ENCODE measurements at regions not wholly inside any gene's neighbourhood (a gene's known extent, or its start where the extent isn't known, plus 50 kb on each side); places are given as distances from the start of the nearest gene placed in this dataset.

DNA sequence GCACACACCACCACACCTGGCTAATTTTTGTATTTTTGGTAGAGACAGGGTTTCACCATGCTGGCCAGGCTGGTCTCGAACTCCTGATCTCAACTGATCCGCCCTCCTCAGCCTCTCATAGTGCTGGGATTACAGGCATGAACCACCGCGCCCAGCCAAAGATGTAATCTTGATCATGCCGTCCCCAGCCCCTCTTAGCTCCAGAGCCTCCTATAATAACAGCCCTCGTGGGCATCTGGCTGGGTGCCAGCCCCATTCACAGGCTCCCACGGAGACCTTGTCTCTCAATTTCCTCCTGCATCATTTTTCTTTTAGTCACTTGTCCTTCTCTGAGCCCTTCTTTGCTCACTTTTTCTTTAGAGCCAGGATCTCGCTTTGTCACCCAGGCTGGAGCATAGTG lies 94.2 kb downstream of the KATNIP start:
- Histone ChIP-seq H3K79me1 (ENCODE audit: low read depth in 1 of 2, low read length in 2 of 2) (no peaks in the 10 kb centered on the region), H4K5ac (ENCODE audit: low read depth, low read length) (no peak overlapping the region), H2AK9ac (replicated peaks; ENCODE audit: low read depth, low read length, poor library complexity) (no peak overlapping the region), H2BK120ac (ENCODE audit: low read depth, low read length) (no peak overlapping the region), H3K4ac (ENCODE audit: low read depth, low read length) (no peak overlapping the region), H2AFZ (replicated peaks; ENCODE audit: low read length, poor library complexity) (no peak overlapping the region), H4K20me1 (ENCODE audit: insufficient read depth, low read length) (no peaks in the 10 kb centered on the region), H2BK15ac (ENCODE audit: low read depth, low read length) (no peak overlapping the region), H3K14ac (replicated peaks; ENCODE audit: low read depth, low read length) (no peak overlapping the region), H3K36me3 (ENCODE audit: control insufficient read depth, insufficient read depth, low read length) (no peaks in the 10 kb centered on the region; the same call in 1 of the 2 replicates), H3K27ac (ENCODE audit: insufficient read depth, low read length) (no peak overlapping the region), H3K27me3 (ENCODE audit: control insufficient read depth, insufficient read depth, low read length) (no peaks in the 10 kb centered on the region), H3K9me3 (ENCODE audit: control insufficient read depth, insufficient read depth, low read length) (no peaks in the 10 kb centered on the region), H3K9ac (ENCODE audit: low read depth, low read length) (no peak overlapping the region), H3K56ac (ENCODE audit: extremely low read depth, insufficient read depth, low read length) (no peak overlapping the region), H3K4me1 (ENCODE audit: control insufficient read depth, insufficient read depth, low read length) (no peaks in the 10 kb centered on the region), H3K23ac (ENCODE audit: low read depth, low read length) (no peak overlapping the region), H2BK20ac (ENCODE audit: low read depth, low read length) (no peak overlapping the region), H2BK5ac (ENCODE audit: low read depth, low read length, poor library complexity, severe bottlenecking) (no peak overlapping the region), H3K4me3 (ENCODE audit: insufficient read depth, low read depth, low read length) (no peak overlapping the region), H3K18ac (ENCODE audit: low read depth, low read length) (no peak overlapping the region), H4K91ac (ENCODE audit: insufficient read depth, low read depth, low read length) (no peak overlapping the region), H4K8ac (ENCODE audit: low read depth in 2 of 2, low read length in 2 of 2) (no peak overlapping the region), H3K9me1 (ENCODE audit: insufficient read depth, low read length) (peaks cover 8% of the 10 kb centered on the region; the same call in 1 of the 2 replicates), H2AK5ac (ENCODE audit: low read depth, low read length) (no peak overlapping the region), H3K4me2 (ENCODE audit: low read depth, low read length) (no peak overlapping the region)
- BruUV-seq (replicated peaks): no TSS peak
- WGBS, 2 experiments (ENCODE audit: extremely low coverage in 2 of 2, insufficient read length in 1 of 2): 77% methylated on average over 5 of the region's 8 CpGs; no CpG with 5 or more reads in 1 of the 2 experiments
- DNase-seq: no peak
- dilution Hi-C loops (cut with HindIII; ENCODE audit: low sequenced_read_pairs, unreplicated experiment): no loop called here
- ChIA-PET POLR2A (ENCODE audit: unreplicated experiment) (no interaction called here), CTCF (no interaction called here)
- intact Hi-C loops (cut with micrococcal nuclease): no loop called here
- TF ChIP-seq MAZ (IDR thresholded peaks at IDR 0.05; ENCODE audit: borderline replicate concordance, low read depth, low read length) (no peak), SMC3 (IDR thresholded peaks at IDR 0.05; ENCODE audit: low read depth, low read length) (no peak), CEBPB (IDR thresholded peaks at IDR 0.05; ENCODE audit: low read depth, low read length) (no peak), RCOR1 (IDR thresholded peaks at IDR 0.05; ENCODE audit: insufficient replicate concordance, low read length) (no peak), POLR2A (IDR thresholded peaks at IDR 0.05; ENCODE audit: low read depth, low read length) (no peak), MXI1 (IDR thresholded peaks at IDR 0.05; ENCODE audit: borderline replicate concordance, low read depth, low read length) (no peak), NFE2L2 (IDR thresholded peaks at IDR 0.05; ENCODE audit: low read depth, low read length) (no peak), MAFK (IDR thresholded peaks at IDR 0.05; ENCODE audit: low read depth, low read length) (no peak), RFX5 (IDR thresholded peaks at IDR 0.05; ENCODE audit: low read depth, low read length) (no peak), BHLHE40 (IDR thresholded peaks at IDR 0.05; ENCODE audit: low read depth, low read length) (no peak), FOS (IDR thresholded peaks at IDR 0.05; ENCODE audit: low read depth, low read length) (no peak), CHD1 (IDR thresholded peaks at IDR 0.05; ENCODE audit: low read depth, low read length) (no peak), RAD21 (IDR thresholded peaks at IDR 0.05; ENCODE audit: low read length) (no peak)
- TF ChIP-seq, protein P1, sequence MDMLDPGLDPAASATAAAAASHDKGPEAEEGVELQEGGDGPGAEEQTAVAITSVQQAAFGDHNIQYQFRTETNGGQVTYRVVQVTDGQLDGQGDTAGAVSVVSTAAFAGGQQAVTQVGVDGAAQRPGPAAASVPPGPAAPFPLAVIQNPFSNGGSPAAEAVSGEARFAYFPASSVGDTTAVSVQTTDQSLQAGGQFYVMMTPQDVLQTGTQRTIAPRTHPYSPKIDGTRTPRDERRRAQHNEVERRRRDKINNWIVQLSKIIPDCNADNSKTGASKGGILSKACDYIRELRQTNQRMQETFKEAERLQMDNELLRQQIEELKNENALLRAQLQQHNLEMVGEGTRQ (IDR thresholded peaks at IDR 0.05; ENCODE audit: low read depth, low read length): no peak
- TF ChIP-seq, protein P2, sequence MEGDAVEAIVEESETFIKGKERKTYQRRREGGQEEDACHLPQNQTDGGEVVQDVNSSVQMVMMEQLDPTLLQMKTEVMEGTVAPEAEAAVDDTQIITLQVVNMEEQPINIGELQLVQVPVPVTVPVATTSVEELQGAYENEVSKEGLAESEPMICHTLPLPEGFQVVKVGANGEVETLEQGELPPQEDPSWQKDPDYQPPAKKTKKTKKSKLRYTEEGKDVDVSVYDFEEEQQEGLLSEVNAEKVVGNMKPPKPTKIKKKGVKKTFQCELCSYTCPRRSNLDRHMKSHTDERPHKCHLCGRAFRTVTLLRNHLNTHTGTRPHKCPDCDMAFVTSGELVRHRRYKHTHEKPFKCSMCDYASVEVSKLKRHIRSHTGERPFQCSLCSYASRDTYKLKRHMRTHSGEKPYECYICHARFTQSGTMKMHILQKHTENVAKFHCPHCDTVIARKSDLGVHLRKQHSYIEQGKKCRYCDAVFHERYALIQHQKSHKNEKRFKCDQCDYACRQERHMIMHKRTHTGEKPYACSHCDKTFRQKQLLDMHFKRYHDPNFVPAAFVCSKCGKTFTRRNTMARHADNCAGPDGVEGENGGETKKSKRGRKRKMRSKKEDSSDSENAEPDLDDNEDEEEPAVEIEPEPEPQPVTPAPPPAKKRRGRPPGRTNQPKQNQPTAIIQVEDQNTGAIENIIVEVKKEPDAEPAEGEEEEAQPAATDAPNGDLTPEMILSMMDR (conservative IDR thresholded peaks at IDR 0.05; ENCODE audit: low read depth, low read length): no peak
- TF ChIP-seq, protein P3, sequence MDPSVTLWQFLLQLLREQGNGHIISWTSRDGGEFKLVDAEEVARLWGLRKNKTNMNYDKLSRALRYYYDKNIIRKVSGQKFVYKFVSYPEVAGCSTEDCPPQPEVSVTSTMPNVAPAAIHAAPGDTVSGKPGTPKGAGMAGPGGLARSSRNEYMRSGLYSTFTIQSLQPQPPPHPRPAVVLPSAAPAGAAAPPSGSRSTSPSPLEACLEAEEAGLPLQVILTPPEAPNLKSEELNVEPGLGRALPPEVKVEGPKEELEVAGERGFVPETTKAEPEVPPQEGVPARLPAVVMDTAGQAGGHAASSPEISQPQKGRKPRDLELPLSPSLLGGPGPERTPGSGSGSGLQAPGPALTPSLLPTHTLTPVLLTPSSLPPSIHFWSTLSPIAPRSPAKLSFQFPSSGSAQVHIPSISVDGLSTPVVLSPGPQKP (IDR thresholded peaks at IDR 0.05; ENCODE audit: borderline replicate concordance, low read depth, low read length): no peak
- in situ Hi-C loops (cut with MboI; ENCODE audit: low sequenced_read_pairs): no loop called here
- no peak for ATAC-seq (ENCODE audit: low read depth)

Data from IMR-90 (cell line).